LNCAP (cell line): ENCODE measurements at regions not wholly inside any gene's neighbourhood (a gene's known extent, or its start where the extent isn't known, plus 50 kb on each side); places are given as distances from the start of the nearest gene placed in this dataset.

Experiments
- TF ChIP-seq, protein P1 (sequence below): fragments of 450-650 bp; IDR thresholded peaks from 2 replicates; pipeline ENCODE4 v1.5.1; 2017; ENCODE audit warnings: mild to moderate bottlenecking

DNA sequence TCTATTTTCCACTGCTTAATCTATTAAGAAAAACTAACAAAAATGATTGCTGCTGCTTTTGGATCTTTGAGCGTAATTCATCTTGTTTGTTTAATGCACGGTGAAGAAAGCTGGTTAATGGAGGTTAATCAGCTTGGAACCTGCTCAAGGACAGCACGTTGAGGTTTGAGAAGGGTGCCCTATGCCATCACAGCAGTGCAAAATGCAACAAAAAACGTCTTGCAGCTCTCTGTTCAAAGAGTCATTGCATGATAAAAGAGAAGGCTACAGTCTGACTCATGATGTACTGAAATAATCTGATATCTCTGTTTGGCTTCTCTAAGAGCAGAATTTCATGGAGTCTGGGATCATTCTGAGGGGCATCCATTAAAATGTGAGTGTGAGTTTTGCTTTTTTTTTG is 80.6 kb upstream of the PREP start:
- TF ChIP-seq, protein P1, sequence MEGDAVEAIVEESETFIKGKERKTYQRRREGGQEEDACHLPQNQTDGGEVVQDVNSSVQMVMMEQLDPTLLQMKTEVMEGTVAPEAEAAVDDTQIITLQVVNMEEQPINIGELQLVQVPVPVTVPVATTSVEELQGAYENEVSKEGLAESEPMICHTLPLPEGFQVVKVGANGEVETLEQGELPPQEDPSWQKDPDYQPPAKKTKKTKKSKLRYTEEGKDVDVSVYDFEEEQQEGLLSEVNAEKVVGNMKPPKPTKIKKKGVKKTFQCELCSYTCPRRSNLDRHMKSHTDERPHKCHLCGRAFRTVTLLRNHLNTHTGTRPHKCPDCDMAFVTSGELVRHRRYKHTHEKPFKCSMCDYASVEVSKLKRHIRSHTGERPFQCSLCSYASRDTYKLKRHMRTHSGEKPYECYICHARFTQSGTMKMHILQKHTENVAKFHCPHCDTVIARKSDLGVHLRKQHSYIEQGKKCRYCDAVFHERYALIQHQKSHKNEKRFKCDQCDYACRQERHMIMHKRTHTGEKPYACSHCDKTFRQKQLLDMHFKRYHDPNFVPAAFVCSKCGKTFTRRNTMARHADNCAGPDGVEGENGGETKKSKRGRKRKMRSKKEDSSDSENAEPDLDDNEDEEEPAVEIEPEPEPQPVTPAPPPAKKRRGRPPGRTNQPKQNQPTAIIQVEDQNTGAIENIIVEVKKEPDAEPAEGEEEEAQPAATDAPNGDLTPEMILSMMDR = no peak

DNA sequence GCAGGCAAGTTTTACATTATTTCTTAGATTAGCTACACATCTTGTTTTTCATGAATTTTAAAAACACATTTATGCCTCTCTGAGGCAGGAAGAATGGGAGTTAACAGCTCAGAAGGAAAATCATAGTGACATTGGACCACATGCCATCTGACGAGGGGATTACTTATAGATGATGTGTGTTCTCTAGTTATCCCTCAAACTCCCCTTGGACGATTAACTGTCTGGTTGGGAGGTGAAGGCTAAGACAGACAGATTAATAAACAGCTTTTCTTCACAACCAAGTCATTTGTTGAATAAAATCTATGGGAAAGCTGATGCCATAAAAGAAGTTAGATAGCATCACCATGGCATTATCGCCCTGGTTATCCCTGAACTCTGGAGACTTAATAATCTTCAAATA is 80.0 kb upstream of the PREP start:
- TF ChIP-seq, protein P1 = no peak

DNA sequence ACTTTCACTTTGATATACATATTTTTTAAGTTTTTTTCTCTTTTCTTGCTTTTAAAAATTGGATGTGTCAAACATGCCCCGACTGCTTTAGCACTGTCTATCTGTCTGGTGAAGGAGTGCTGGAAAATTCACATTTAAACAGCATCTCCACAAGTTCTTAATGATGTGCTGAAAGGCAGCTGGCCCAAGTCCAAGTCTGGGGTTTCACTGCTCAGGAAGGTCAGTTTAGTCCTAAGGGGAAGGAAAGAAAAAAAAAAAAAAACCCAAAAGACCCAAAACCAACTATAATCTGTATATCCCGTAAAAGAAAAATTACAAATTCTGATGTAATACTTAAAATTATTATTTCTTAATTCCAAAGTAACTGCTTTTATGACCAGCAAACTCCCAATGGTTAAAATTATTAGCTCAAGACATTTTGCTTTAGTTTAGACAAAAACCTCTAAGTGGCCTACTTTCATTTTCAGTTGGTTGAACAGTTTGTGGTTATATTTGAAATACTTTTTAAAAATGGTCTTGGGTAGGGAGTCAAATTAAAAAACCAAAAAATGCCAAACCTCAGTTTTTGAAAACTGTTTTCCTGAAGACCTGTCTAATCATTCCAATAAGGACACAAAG is 79.5 kb upstream of the PREP start:
- TF ChIP-seq, protein P1 = no peak

DNA sequence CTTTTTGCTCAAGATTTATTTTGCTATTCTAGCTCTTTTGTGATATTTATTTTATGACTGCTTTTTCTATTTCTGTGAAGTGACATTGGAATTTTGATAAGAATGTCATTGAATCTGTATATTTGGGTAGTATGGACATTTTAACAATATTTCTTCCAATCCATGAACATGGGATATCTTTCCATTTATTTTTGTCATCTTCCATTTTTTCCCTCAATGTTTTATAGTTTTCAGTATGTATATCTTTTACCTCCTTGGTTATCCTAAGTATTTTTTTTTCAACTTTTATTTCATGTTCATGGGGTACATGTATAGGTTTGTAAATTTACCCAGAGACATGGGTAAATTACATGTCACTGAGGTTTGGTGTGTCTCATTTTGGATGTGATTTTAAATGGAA is 74.1 kb upstream of the PREP start:
- TF ChIP-seq, protein P1 = no peak

DNA sequence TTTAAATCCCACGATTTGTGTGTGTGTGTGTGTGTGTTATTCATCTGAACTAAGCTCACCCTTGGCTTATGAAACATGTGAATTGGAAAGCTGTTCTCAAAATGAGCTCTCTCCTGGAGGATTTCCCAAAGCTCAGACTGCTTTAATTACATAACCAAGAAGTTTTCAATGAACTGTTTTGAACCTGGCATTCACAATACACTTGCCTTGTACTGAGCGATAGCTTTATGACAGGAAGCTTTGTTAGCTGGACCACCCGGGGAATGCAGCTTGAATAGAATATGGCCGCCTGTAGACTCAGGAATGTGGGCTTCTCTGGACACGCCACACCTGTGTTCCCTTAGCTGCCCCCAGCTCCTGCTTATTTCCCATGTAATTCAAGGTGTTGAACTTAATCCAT is 71.4 kb upstream of the PREP start:
- TF ChIP-seq, protein P1 = no peak

DNA sequence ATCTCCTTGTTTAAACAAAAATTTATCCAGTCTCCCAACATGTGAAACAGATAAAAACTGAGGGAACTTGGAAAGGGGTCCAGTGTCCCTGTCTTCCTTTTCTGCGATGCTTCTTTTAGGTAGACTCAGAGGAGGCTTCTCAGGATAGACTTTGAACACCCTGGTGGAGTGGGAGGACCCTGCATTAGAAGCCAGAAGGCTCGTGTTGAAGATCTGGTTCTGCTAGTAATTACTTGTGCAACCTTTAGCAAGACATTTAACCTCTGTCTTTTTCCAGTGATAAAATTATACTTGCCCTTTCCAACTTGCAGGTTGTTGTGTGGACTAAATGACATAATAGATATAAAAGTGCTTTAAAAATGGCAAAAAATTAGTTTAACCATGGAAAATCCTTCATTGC is 67.1 kb upstream of the PREP start:
- TF ChIP-seq, protein P1 = no peak

DNA sequence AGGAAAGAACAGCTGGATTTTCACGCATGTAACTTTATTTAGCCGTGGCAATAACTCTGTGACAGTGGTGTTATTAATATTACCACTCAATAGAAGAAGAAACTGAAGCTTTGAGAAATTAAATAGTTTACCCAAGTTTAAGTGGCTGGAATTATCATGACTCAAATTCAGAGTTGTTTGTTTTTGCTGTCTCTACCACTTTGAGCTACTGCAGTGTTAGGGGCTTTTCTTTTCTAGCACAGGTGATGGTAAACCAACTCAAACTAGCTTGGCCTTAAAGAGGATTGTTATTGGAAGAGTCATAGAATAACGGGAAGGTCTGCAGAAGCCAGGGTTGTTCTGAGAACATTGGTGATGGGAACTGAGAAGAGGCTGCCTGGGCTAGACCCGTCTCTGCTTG is 66.0 kb upstream of the PREP start:
- TF ChIP-seq, protein P1 = no peak

DNA sequence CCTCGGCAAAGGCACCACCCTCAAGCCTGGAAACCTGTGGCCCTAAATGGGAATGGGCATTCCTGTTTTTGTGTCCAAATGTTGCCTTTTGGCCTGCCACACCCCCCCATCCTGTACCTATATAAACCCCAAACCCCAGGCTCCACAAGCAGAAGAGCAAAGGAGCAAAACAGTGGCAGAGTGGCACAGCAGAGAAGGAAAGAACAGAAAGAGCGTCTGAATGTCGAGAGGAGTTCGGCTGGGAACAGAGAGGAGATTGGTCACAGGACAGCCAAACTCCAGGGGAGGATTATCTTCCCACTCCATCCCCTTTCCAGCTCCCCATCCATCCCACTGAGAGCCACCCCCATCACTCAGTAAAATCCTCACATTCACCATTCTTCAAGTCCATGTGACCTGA is 58.0 kb upstream of the PREP start:
- TF ChIP-seq, protein P1 = no peak
